Spinal cord (tissue), 9 donors: ENCODE measurements at regions not wholly inside any gene's neighbourhood (a gene's known extent, or its start where the extent isn't known, plus 50 kb on each side); places are given as distances from the start of the nearest gene placed in this dataset.
A peak's percentile ranks its signal among the peaks of the same experiment; 100 is the strongest.

Source experiments
- DNase-seq, 6 donors: peaks; one replicate each; pipeline versions ENCODE4 v3.0.0 to v3.0.0-alpha.2; 2013 to 2015; ENCODE audit warnings: low spot score in 6 of 6, low read depth in 4 of 6
- H3K27ac ChIP-seq: one replicate; pipeline ENCODE4 v1.5.1; 2013; ENCODE audit warnings: low read depth, low read length, control low read depth
- H3K27me3 ChIP-seq: one replicate; pipeline ENCODE4 v1.6.1; 2013; ENCODE audit warnings: low read length; ENCODE audit not compliant: control insufficient read depth, insufficient read depth
- H3K36me3 ChIP-seq: one replicate; pipeline ENCODE4 v1.6.1; 2013; ENCODE audit warnings: low read length; ENCODE audit not compliant: control insufficient read depth, insufficient read depth
- H3K4me1 ChIP-seq: one replicate; pipeline ENCODE4 v1.6.1; 2013; ENCODE audit warnings: low read length; ENCODE audit not compliant: control insufficient read depth, insufficient read depth
- H3K4me3 ChIP-seq: one replicate; pipeline ENCODE4 v1.5.1; 2013; ENCODE audit warnings: low read depth, low read length, control low read depth
- H3K9me3 ChIP-seq: one replicate; pipeline ENCODE4 v1.6.1; 2013; ENCODE audit warnings: low read length; ENCODE audit not compliant: control insufficient read depth, insufficient read depth
- WGBS: methylation state at CpG from one replicate; pipeline ENCODE4 v1.1.5; 2013; ENCODE audit warnings: missing lambda C conversion rate; ENCODE audit not compliant: insufficient coverage; 5-methylcytosine and 5-hydroxymethylcytosine counted together
- donor health status: healthy.

DNA sequence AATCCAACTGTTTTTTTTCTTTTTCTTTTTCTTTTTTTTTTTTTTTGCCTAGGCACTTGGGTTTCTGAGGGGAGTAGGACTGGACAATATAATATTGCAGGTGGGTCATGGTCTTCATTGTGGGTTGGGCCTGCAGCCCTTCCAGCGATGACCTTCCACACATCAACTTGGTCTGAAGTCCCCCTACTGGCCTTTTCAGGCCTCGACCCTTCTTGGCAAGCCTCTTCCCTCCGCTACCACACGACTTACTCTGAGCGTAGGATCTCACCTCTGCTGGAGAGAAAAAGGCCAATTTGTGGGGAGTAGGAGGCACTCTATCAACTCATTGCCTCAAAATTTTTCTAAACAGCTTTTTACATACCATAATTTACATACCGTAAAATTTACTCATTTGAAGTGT lies 51.1 kb upstream of the GRIK3 start:
- Histone ChIP-seq H3K4me3 (no peak overlapping the region), H3K4me1 (peaks cover 29% of the 10 kb centered on the region), H3K27me3 (no peaks in the 10 kb centered on the region), H3K9me3 (no peaks in the 10 kb centered on the region), H3K27ac (no peak overlapping the region), H3K36me3 (no peaks in the 10 kb centered on the region)
- DNase-seq: no peak
- WGBS: no CpG with 5 or more reads among the region's 6 CpGs

DNA sequence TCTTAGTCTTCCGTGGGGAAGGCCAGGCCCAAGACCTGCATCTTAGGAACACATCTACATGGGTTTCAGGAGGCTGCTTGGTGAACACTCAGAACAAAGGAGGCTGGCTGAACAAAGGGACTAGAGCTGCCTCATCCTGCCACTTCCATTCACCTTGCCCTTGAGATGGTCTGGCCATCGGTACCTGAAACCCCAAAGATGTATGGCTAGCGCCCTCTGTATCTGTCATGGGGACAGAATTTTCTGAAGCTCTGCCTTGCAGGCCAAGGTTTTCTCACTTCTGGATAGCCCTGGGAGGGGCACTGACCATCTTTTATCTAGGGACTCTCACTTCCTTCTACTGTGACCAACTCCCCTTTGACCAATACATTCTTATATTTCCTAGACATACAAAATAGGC lies 55.4 kb upstream of the GRIK3 start:
- no peak overlapping the region for H3K27ac ChIP-seq
- no peaks in the 10 kb centered on the region for H3K9me3 ChIP-seq
- no peak for DNase-seq
- no peaks in the 10 kb centered on the region for H3K27me3 ChIP-seq
- H3K4me3 ChIP-seq: no peak overlapping the region
- no peaks in the 10 kb centered on the region for H3K36me3 ChIP-seq
- peaks cover 4% of the 10 kb centered on the region for H3K4me1 ChIP-seq
- 84% methylated on average over 3 of the region's 3 CpGs for WGBS

DNA sequence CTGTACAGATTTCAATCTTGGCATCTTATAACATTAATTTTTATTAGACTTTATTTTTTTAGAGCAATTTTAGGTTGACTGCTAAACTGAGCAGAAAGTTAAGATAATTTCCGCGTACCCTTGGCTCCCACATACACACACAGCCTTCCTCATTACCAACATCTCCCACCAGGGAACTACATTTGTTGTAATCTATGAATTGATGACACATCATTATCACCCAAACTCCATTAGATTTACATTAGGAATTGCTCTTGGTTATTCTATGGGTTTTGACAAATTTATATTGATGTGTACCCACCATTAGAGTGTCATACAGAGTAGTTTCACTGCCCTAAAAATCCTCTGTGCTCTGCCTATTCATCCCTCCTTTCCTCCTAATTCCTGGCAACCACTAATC lies 56.4 kb upstream of the GRIK3 start:
- no peaks in the 10 kb centered on the region for H3K27me3 ChIP-seq
- no peak overlapping the region for H3K4me3 ChIP-seq
- H3K27ac ChIP-seq: no peak overlapping the region
- no peaks in the 10 kb centered on the region for H3K9me3 ChIP-seq
- no peaks in the 10 kb centered on the region for H3K36me3 ChIP-seq
- WGBS: no CpG with 5 or more reads among the region's 2 CpGs
- no peak for DNase-seq
- no peaks in the 10 kb centered on the region for H3K4me1 ChIP-seq

DNA sequence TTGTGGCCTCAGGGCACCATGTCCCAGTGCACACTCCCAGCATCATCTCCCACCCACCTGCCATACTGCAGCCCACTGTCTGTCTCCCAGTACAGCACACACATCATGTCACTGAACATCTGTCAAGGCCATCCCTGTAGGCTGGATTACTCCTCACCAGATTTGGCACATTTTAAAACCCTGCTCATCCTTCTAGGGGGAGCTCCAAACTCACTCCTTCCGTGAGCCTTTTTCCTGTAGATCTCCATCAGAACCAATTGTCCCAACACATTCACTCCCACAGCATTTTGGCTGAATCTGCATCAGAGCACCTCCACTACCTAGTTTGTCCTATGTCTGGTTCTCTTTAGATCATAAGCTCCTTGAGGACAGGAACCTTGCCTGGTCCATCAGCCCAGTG lies 58.6 kb upstream of the GRIK3 start:
- H3K27me3 ChIP-seq: no peaks in the 10 kb centered on the region
- WGBS: 36% methylated on average over 1 of the region's 1 CpG

DNA sequence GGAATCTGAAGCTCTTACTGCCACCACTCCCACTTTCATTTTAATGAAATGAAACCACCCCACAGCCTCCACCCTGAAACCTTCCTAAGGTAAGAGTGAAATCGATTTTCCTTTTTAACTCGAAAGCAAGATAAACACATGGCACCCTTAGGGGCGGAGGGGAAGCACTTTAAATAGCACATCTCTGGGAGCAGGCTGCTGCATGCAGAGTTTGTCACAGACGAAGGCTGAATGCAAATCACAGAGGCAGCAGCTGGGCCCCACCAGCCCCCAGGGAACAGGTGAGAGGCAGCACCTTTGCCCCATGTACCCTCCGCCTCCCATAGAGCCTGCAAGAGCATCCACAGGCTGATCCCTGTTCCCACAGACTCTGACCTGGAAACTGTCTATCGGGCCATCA lies 60.0 kb upstream of the GRIK3 start:
- no peaks in the 10 kb centered on the region for H3K36me3 ChIP-seq
- H3K4me1 ChIP-seq: no peaks in the 10 kb centered on the region
- no peaks in the 10 kb centered on the region for H3K9me3 ChIP-seq
- no peak overlapping the region for H3K4me3 ChIP-seq
- 64% methylated on average over 6 of the region's 6 CpGs for WGBS
- H3K27ac ChIP-seq: no peak overlapping the region
- H3K27me3 ChIP-seq: no peaks in the 10 kb centered on the region
- no peak for DNase-seq

More for the DNA sequence above, 58.6 kb upstream of the GRIK3 start:
- Histone ChIP-seq H3K9me3 (no peaks in the 10 kb centered on the region), H3K36me3 (no peaks in the 10 kb centered on the region), H3K4me1 (no peaks in the 10 kb centered on the region), H3K27ac (no peak overlapping the region), H3K4me3 (no peak overlapping the region)
- DNase-seq: no peak

DNA sequence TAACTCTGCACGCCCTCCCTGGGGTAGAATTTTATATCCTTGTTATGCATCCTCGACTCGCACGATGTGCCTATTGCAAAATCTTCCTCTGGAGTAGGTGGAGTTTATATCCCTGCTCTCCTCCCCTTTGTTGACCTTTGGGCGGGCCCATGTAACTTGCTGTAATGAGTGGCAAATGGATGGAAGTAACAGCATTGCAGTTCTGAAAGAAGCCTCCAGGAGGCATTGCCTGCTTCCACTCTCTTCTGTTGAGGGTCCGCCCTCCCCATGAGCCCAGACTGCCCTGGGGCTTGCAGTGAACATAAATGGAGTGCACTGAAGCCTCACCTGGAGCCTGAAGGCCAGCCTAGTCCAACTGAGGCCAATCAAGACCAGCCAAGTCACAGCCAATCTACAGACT lies 62.2 kb upstream of the GRIK3 start:
- no peaks in the 10 kb centered on the region for H3K4me1 ChIP-seq
- no peaks in the 10 kb centered on the region for H3K9me3 ChIP-seq
- WGBS: 80% methylated on average over 1 of the region's 6 CpGs
- no peak overlapping the region for H3K4me3 ChIP-seq
- H3K27me3 ChIP-seq: no peaks in the 10 kb centered on the region
- no peak for DNase-seq
- H3K36me3 ChIP-seq: no peaks in the 10 kb centered on the region
- H3K27ac ChIP-seq: no peak overlapping the region

DNA sequence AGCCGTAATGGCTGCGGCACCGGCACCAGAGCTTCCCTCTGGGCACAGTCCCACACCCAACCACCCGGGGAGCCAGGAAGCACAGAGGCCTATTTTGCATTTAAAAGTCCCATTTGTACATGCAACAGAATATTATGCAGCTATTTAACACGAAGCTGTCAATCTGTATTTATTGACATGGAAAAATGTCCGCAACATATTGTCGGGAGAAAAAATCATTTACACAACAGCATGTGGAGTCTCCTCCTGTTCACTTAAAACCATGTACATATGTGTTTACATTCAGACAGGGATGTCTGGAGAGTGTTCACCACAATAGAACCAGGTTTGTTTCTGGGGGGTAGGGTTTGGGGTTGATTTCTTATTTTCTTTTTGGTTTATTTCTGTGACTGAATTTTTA lies 63.4 kb upstream of the GRIK3 start:
- peak in 1 of 6 donors; percentile 90 for DNase-seq
- H3K27ac ChIP-seq: no peak overlapping the region
- no peaks in the 10 kb centered on the region for H3K36me3 ChIP-seq
- H3K4me3 ChIP-seq: no peak overlapping the region
- H3K4me1 ChIP-seq: no peaks in the 10 kb centered on the region
- H3K27me3 ChIP-seq: no peaks in the 10 kb centered on the region
- H3K9me3 ChIP-seq: no peaks in the 10 kb centered on the region
- WGBS: 83% methylated on average over 2 of the region's 7 CpGs

DNA sequence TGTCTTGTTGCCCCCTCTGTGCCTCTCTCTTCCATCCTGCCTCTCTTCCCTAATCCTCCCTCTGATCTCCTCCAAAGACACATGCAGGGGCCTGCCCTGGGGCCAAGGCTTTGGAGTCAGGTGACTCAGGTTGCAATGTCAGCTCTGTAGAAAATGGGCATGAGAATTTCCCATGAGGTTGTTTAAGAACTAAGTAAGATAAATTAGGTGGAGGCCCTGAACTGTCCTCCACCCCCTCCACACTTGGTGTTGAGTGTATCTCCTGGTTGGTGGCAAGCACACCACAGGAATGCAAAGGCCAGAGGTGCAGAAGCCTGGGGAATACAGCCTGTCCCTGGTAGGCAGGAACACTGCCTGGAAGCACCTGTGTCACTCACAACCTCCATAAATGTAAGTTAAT lies 63.9 kb upstream of the GRIK3 start:
- H3K27me3 ChIP-seq: no peaks in the 10 kb centered on the region
- no peaks in the 10 kb centered on the region for H3K9me3 ChIP-seq
- no peak for DNase-seq
- H3K4me3 ChIP-seq: no peak overlapping the region
- no peak overlapping the region for H3K27ac ChIP-seq
- H3K4me1 ChIP-seq: no peaks in the 10 kb centered on the region
- no peaks in the 10 kb centered on the region for H3K36me3 ChIP-seq

DNA sequence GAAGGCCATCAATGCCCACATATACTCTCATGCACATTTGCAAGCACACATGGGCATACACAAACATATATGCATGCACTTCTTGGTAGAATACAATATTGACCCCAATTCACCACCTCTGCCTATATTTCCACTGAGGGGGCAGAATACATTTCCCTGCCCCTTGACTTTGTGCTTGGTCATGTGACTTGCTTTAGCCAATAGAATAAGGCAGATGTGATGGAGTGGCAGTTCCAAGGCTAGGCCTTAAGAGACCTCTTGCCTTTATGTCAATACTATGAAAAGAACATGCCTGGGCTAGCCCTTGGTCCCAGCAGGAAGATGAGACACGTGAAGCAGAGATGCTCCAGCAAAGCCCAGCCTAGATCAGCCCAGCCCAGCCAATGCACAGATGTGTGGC lies 66.0 kb upstream of the GRIK3 start:
- Histone ChIP-seq H3K36me3 (no peaks in the 10 kb centered on the region), H3K27me3 (no peaks in the 10 kb centered on the region), H3K27ac (no peak overlapping the region), H3K4me3 (no peak overlapping the region), H3K9me3 (no peaks in the 10 kb centered on the region), H3K4me1 (no peaks in the 10 kb centered on the region)
- WGBS: no CpG with 5 or more reads among the region's 1 CpG
- no peak for DNase-seq

DNA sequence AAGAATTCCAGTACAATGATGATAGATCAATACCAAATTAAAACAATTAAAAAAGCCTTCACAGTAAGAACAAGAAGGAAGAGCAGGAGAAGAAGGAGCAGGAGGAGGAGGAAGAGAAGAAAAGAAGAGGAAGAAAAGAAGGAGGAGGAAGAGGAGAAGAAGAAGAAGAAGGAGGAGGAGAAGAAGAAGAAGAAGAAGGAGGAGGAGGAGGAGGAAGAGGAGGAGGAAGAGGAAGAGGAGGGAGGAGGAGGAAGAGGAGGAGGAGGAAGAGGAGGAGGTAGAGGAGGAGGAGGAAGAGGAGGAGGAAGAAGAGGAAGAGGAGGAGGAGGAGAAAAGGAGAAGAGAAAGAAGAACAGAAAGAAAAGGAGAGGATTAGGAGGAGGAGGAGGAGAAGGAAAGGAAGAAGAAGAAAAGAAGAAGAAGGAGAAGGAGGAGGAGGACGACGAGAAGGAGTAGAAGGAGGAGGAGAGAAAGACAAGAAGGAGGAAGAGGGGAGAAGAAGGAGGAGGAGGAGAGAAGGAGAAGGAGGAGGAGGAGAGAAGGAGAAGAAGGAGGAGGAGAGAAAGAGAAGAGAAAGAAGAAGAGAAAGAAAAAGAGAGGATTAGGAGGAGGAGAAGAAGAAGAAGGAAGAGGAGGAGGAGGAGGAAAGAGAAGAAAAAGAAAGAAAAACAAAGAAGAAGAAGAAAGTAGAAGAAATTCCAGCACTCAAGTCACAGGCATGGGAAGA lies 68.5 kb upstream of the GRIK3 start:
- Histone ChIP-seq H3K36me3 (no peaks in the 10 kb centered on the region), H3K4me3 (no peak overlapping the region), H3K4me1 (no peaks in the 10 kb centered on the region), H3K27me3 (no peaks in the 10 kb centered on the region), H3K27ac (no peak overlapping the region), H3K9me3 (no peaks in the 10 kb centered on the region)
- WGBS: 85% methylated on average over 2 of the region's 2 CpGs
- no peak for DNase-seq
